Lung (tissue), 11 donors: ENCODE measurements at regions not wholly inside any gene's neighbourhood (a gene's known extent, or its start where the extent isn't known, plus 50 kb on each side); places are given as distances from the start of the nearest gene placed in this dataset.

Source experiments
- ATAC-seq: fragments of 200-7000 bp; cut with Tn5 transposase; one replicate; pipeline ENCODE4 v1.9.1; 2020; ENCODE audit warnings: moderate number of reproducible peaks; ENCODE audit not compliant: insufficient read depth, low FRiP score
- DNase-seq, 3 donors: peaks; one replicate each; pipeline ENCODE4 v3.0.0-alpha.2; 2013 to 2017
- H3K27ac ChIP-seq, 2 donors: one replicate each; pipeline ENCODE4 v1.5.1; 2013; ENCODE audit warnings: mild to moderate bottlenecking in 2 of 2, moderate library complexity in 2 of 2, control low read depth in 1 of 2, inconsistent platforms in 1 of 2, low read depth in 1 of 2, low read length in 1 of 2
- H3K27me3 ChIP-seq, 3 donors: one replicate each; pipeline ENCODE4 v1.5.1; 2013; ENCODE audit warnings: low read length in 2 of 3; ENCODE audit not compliant: control insufficient read depth in 3 of 3, insufficient read depth in 3 of 3
- H3K36me3 ChIP-seq, 4 donors: one replicate each; pipeline ENCODE4 v1.5.1; 2013; ENCODE audit warnings: low read length in 4 of 4, mild to moderate bottlenecking in 1 of 4, moderate library complexity in 1 of 4; ENCODE audit not compliant: control insufficient read depth in 4 of 4, insufficient read depth in 4 of 4
- H3K4me1 ChIP-seq, 5 donors: one replicate each; pipeline ENCODE4 v1.5.1; 2013; ENCODE audit warnings: low read length in 5 of 5, mild to moderate bottlenecking in 2 of 5, moderate library complexity in 1 of 5; ENCODE audit not compliant: control insufficient read depth in 5 of 5, insufficient read depth in 5 of 5
- H3K4me3 ChIP-seq: one replicate; pipeline ENCODE4 v1.5.1; 2013; ENCODE audit warnings: mild to moderate bottlenecking, control low read depth, moderate library complexity
- H3K9ac ChIP-seq, 2 donors: one replicate each; pipeline ENCODE4 v1.5.1; 2013; ENCODE audit warnings: low read length in 2 of 2, control low read depth in 1 of 2; ENCODE audit not compliant: insufficient read depth in 1 of 2
- H3K9me3 ChIP-seq, 4 donors: one replicate each; pipeline ENCODE4 v1.5.1; 2013; ENCODE audit warnings: low read length in 3 of 4, mild to moderate bottlenecking in 1 of 4, moderate library complexity in 1 of 4; ENCODE audit not compliant: control insufficient read depth in 4 of 4, insufficient read depth in 3 of 4
- WGBS, 2 donors: extraction: QIAGEN DNeasy Blood & Tissue Kit; methylation state at CpG; one replicate each; pipeline ENCODE4 v1.1.7; 2013; 5-methylcytosine and 5-hydroxymethylcytosine counted together
- TF ChIP-seq, protein P1 (sequence below): IDR thresholded peaks from 2 replicates; pipeline ENCODE4 v1.5.1; 2012; ENCODE audit warnings: mild to moderate bottlenecking; ENCODE audit errors: control extremely low read depth, extremely low read depth
- donor health status: control.
- donor health status: control.
- donor health status: Bipolar disorder and iron deficiency.
- donor health status: healthy.
- donor health status: DM: yes; HTN: yes; CAD: no.

DNA sequence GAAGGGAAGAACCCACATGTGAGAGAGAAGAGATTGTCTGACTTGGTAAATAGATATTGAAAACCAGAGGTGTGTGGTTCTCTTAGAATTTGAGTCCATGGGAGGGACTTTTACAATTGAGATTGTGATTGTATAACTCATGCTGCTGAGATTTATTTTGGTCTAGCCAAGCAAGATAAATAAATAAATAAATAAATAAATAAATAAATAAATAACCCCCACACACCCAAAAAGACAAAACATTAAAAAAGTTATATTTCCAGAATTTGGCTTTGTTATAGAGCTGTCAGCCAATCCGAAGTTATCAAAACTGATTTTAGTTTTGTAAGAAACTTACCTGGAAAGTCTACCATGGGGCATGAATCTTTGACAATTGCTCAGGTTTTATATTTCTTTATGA lies 416.6 kb downstream of the ZSWIM6 start:
- TF ChIP-seq, protein P1, sequence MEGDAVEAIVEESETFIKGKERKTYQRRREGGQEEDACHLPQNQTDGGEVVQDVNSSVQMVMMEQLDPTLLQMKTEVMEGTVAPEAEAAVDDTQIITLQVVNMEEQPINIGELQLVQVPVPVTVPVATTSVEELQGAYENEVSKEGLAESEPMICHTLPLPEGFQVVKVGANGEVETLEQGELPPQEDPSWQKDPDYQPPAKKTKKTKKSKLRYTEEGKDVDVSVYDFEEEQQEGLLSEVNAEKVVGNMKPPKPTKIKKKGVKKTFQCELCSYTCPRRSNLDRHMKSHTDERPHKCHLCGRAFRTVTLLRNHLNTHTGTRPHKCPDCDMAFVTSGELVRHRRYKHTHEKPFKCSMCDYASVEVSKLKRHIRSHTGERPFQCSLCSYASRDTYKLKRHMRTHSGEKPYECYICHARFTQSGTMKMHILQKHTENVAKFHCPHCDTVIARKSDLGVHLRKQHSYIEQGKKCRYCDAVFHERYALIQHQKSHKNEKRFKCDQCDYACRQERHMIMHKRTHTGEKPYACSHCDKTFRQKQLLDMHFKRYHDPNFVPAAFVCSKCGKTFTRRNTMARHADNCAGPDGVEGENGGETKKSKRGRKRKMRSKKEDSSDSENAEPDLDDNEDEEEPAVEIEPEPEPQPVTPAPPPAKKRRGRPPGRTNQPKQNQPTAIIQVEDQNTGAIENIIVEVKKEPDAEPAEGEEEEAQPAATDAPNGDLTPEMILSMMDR = no peak
- Histone ChIP-seq H3K4me3 (no peak overlapping the region), H3K9ac (no peak overlapping the region), H3K9me3 (peaks cover 0 to 3% (median 0%) of the 10 kb centered on the region in 4 donors), H3K4me1 (no peaks in the 10 kb centered on the region), H3K27me3 (no peaks in the 10 kb centered on the region), H3K27ac (no peak overlapping the region), H3K36me3 (no peaks in the 10 kb centered on the region)
- ATAC-seq (no peak), DNase-seq (no peak)
- 93 to 96% methylated on average over 1 of the region's 1 CpG for WGBS, 2 donors

DNA sequence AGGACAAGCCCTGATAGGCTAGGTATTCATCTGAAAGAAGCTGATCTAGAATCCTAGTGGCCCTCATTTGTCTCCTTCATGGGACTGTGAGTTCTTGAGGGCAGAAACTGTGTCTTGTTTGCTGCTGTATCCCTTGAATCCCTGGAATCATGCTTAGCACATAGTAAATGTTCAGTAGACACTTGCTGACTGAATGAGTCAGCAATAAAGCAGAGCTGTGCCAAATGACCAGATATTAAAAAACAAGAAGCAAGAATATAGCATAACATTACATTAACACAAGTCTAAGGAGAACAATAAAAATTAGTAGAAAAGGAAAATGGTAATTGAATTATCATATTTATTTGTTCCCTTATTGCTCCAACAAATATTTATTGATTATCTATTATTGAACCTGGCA lies 420.5 kb downstream of the ZSWIM6 start:
- ATAC-seq (no peak), DNase-seq (no peak)
- Histone ChIP-seq H3K9me3 (peaks cover 0 to 3% (median 0%) of the 10 kb centered on the region in 4 donors), H3K27me3 (no peaks in the 10 kb centered on the region), H3K36me3 (no peaks in the 10 kb centered on the region), H3K4me3 (no peak overlapping the region), H3K27ac (no peak overlapping the region), H3K4me1 (no peaks in the 10 kb centered on the region), H3K9ac (no peak overlapping the region)
- TF ChIP-seq, protein P1 = no peak

DNA sequence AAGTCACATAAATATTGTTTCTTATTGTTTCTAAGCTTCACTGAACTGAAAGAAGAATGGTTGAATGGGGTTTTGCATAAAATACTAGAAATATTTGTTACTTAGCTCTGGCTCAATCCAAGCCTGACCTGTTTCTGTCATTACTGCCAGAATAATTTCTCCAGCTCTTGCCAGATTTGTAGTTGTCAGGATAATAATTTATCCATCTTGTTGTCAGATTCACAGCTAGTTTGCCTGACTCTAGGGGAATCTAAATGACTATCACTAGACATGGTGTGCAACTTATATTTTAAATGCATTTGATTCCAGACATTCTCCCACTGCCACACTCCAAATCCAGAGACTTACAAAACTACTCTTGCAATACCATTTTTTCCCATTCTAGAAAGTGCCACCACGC lies 422.7 kb downstream of the ZSWIM6 start:
- TF ChIP-seq, protein P1 = no peak

DNA sequence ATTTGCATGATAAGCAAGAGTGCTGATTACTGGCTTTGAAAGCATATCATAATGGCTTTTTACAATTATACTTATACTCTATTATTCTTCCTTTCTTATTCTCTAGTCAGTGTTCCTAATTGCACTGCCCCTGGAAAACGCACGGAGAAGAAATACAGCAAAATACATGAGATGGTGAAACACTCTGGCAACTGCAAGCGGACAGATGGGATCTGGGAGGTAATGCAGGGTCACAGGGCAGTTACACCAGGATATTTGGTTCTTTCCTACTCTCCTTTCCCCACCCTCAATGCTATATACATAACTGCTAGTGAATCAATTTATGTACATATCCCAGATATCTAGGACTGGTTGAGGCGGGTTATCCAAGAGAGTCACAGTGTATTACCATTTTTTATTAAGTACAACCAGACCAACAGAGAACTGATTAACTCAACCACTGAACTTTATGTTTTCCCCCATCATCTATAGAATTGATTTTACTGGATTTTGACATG lies 423.7 kb downstream of the ZSWIM6 start:
- H3K36me3 ChIP-seq = no peaks in the 10 kb centered on the region
- H3K9me3 ChIP-seq = peaks cover 0 to 3% (median 0%) of the 10 kb centered on the region in 4 donors
- TF ChIP-seq, protein P1 = no peak
- no peak overlapping the region for H3K27ac ChIP-seq
- no peaks in the 10 kb centered on the region for H3K27me3 ChIP-seq
- ATAC-seq (no peak), DNase-seq (no peak)
- H3K9ac ChIP-seq = no peak overlapping the region
- no peaks in the 10 kb centered on the region for H3K4me1 ChIP-seq
- 92 to 93% methylated on average over 4 of the region's 4 CpGs for WGBS, 2 donors
- no peak overlapping the region for H3K4me3 ChIP-seq

More for the DNA sequence above, 422.7 kb downstream of the ZSWIM6 start:
- WGBS, 2 donors = 72 to 95% methylated on average over 1 of the region's 1 CpG
- H3K27ac ChIP-seq = no peak overlapping the region
- no peak for ATAC-seq
- H3K9ac ChIP-seq = no peak overlapping the region
- no peak overlapping the region for H3K4me3 ChIP-seq
- no peaks in the 10 kb centered on the region for H3K4me1 ChIP-seq
- H3K9me3 ChIP-seq = peaks cover 0 to 3% (median 0%) of the 10 kb centered on the region in 4 donors
- H3K27me3 ChIP-seq = no peaks in the 10 kb centered on the region
- no peak for DNase-seq
- no peaks in the 10 kb centered on the region for H3K36me3 ChIP-seq
